ENCODE measurements at regions not wholly inside any gene's neighbourhood (a gene's known extent, or its start where the extent isn't known, plus 50 kb on each side); places are given as distances from the start of the nearest gene placed in this dataset.

GRCh38 chr18:67705748-67706147, 189.2 kb upstream of the DSEL start:
- TF ChIP-seq CTCF (IDR thresholded peaks at IDR 0.05) (no peak), POLR2AphosphoS5 (IDR thresholded peaks at IDR 0.05) (no peak), POLR2A (IDR thresholded peaks at IDR 0.05) (no peak)
